Testis (tissue), 2 donors: ENCODE measurements at regions not wholly inside any gene's neighbourhood (a gene's known extent, or its start where the extent isn't known, plus 50 kb on each side); places are given as distances from the start of the nearest gene placed in this dataset.
"Not testable (repeated sequence)": the region's sequence is repeated elsewhere in the genome, so short reads cannot be mapped to it uniquely, and the experiment has no call there.

Source experiments
- DNase-seq: peaks from one replicate; pipeline ENCODE4 v3.0.0-alpha.2; 2019
- H3K27ac ChIP-seq, 2 donors: fragments of 200-600 bp; sonication (generic); one replicate each; pipeline ENCODE4 v1.5.1; 2019
- H3K27me3 ChIP-seq: fragments of 200-600 bp; sonication (generic); one replicate; pipeline ENCODE4 v1.5.1; 2019
- H3K36me3 ChIP-seq: fragments of 200-600 bp; sonication (generic); one replicate; pipeline ENCODE4 v1.5.1; 2017; ENCODE audit warnings: low read depth; ENCODE audit errors: missing control alignments
- H3K4me1 ChIP-seq: fragments of 200-600 bp; sonication (generic); one replicate; pipeline ENCODE4 v1.5.1; 2019
- H3K4me3 ChIP-seq, 2 donors: fragments of 200-600 bp; sonication (generic); one replicate each; pipeline ENCODE4 v1.5.1; 2017 to 2019
- H3K9me3 ChIP-seq: fragments of 200-600 bp; sonication (generic); one replicate; pipeline ENCODE4 v1.5.1; 2017
- POLR2A ChIP-seq: fragments of 450-650 bp; IDR thresholded peaks from one replicate; pipeline ENCODE4 v1.6.1; 2017; ENCODE audit warnings: antibody characterized with exemption, mild to moderate bottlenecking, moderate library complexity
- WGBS, 2 donors: methylation state at CpG; one replicate each; pipeline ENCODE4 v1.1.5; 2018; 5-methylcytosine and 5-hydroxymethylcytosine counted together
- intact Hi-C: fragments of 100-400 bp; cut with DNase I; formaldehyde crosslinking; loops from one replicate; pipeline ENCODE4 v1.15.1; 2023; ENCODE audit warnings: low total_unique reads
- TF ChIP-seq, protein P1 (sequence below), 3 experiments: fragments of 450-650 bp in 2 of 3; fragments of 200-600 bp in 1 of 3; sonication (generic) in 1 of 3; IDR thresholded peaks; one replicate each; pipeline ENCODE4 v1.5.1; 2016 to 2019; ENCODE audit warnings: antibody characterized with exemption in 3 of 3, mild to moderate bottlenecking in 2 of 3, moderate library complexity in 1 of 3

DNA sequence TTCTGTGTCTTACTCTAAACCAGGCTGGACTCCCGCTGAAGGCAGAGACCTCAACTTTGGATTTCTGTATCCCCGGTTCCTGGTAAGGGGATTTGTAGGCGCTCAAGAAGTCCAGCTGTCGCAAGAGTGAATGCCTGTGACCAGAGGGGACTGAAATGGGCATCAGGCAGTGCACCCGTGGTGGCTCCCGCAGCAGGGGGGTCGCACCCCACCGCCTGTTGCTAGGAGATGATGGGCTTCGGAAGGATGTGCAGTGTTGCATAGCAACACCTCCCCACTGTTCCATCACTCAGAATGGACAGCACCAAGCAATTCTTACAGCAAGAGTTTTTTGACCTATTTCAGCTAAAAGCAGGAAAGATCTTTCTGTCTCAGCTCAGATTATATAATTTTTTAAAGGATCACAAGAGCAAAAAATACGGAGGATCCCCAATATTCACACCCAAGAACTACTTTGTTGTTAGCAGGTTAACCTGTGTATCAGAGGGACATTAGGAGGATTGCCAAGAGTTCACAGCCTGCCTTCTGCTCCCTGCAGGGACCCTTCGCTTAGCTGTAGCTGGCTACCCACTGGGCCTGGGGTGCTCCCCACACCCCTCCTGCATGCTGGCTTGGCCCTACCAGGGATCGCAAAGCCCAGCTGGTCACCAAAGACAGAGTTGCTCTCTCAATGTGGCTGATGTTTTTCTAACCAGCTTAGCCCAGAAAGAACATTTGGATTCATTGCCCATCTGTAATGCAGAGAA lies 63.8 kb downstream of the SOWAHC start:
- TF ChIP-seq POLR2A, result no peak
- TF ChIP-seq, protein P1, sequence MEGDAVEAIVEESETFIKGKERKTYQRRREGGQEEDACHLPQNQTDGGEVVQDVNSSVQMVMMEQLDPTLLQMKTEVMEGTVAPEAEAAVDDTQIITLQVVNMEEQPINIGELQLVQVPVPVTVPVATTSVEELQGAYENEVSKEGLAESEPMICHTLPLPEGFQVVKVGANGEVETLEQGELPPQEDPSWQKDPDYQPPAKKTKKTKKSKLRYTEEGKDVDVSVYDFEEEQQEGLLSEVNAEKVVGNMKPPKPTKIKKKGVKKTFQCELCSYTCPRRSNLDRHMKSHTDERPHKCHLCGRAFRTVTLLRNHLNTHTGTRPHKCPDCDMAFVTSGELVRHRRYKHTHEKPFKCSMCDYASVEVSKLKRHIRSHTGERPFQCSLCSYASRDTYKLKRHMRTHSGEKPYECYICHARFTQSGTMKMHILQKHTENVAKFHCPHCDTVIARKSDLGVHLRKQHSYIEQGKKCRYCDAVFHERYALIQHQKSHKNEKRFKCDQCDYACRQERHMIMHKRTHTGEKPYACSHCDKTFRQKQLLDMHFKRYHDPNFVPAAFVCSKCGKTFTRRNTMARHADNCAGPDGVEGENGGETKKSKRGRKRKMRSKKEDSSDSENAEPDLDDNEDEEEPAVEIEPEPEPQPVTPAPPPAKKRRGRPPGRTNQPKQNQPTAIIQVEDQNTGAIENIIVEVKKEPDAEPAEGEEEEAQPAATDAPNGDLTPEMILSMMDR (IDR thresholded peaks at IDR 0.05), result no peak
- Histone ChIP-seq H3K36me3 (no peaks in the 10 kb centered on the region), H3K4me1 (no peaks in the 10 kb centered on the region), H3K4me3 (no peak overlapping the region), H3K9me3 (no peaks in the 10 kb centered on the region), H3K27ac (no peak overlapping the region), H3K27me3 (no peaks in the 10 kb centered on the region)
- intact Hi-C loops, result no loop called here
- DNase-seq, result no peak
- WGBS, 2 donors, result 83 to 88% methylated on average over 12 of the region's 12 CpGs

DNA sequence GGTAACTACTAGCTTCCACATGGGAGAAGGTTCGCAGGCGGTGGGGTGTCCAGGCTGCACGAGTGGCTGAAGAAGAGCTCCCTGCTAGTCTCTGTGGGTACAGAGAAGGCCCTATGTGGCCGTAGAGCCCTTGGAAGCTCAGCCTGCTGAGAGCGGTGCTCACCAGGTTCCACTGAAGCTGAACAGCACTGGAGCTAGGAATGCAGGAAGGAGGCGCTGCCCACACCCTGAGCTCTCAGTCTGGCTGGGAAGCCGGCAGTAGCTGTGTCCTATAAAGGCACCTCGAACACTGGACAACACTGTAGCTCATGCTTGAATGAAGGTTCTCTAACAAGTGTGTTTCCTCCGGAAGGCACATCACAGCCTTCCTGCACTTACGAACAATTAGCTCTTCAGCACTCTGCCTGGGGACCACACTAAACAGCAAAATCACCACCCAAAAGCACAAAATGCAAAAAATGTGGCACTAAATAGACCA lies 64.6 kb downstream of the SOWAHC start:
- WGBS, 2 donors, result 82 to 90% methylated on average over 8 to 10 of the region's 10 CpGs
- H3K4me1 ChIP-seq, intact Hi-C loops, H3K36me3 ChIP-seq, H3K9me3 ChIP-seq, H3K4me3 ChIP-seq, DNase-seq, H3K27ac ChIP-seq, H3K27me3 ChIP-seq: not testable (repeated sequence)

DNA sequence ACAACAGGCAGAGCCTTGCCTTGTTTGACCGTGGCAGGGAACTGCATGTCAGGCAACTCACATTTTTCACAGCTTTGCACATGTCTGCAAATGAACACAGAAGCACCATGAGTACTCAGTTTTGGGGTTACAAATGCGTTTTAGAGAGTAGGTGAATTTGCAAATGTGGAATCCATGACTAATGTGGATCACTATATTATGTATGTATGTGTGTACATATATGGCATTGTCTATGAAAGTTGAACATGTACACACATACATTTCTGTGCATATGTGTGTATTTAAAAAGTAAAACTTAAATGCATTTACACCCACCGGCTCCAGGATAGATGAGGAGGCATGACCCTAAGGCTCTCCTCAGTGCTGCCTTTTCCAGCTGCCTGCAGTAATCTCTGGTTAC lies 65.1 kb downstream of the SOWAHC start:
- TF ChIP-seq POLR2A, result no peak
- TF ChIP-seq, protein P1 (IDR thresholded peaks at IDR 0.05), result no peak
- DNase-seq, result no peak
- Histone ChIP-seq H3K36me3 (no peaks in the 10 kb centered on the region), H3K4me1 (no peaks in the 10 kb centered on the region), H3K27ac (no peak overlapping the region), H3K4me3 (no peak overlapping the region), H3K9me3 (no peaks in the 10 kb centered on the region), H3K27me3 (no peaks in the 10 kb centered on the region)
- WGBS, 2 donors, result 90 to 91% methylated on average over 3 of the region's 3 CpGs
- intact Hi-C loops, result no loop called here

DNA sequence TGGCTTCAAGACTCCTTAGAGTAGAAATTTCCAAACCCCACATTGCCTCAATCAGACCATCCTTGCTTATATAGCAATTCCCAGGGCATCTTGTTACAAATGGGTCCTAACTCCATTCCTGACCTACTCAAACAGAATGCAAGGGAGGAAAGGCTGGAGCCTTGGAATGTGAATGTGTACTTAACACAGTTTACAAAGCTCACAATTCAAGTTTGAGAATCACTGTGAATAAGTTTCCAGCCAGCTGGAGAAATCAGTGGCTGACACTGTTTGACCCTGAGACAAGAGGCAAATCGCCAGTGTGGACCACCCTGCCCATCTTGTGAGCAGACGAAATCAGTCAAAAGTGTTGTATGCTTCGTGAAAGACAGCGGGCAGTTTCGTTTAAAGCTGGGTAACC lies 65.5 kb downstream of the SOWAHC start:
- no peaks in the 10 kb centered on the region for H3K27me3 ChIP-seq
- no peaks in the 10 kb centered on the region for H3K4me1 ChIP-seq
- intact Hi-C loops, result no loop called here
- H3K4me3 ChIP-seq, result no peak overlapping the region
- H3K27ac ChIP-seq, result no peak overlapping the region
- H3K36me3 ChIP-seq, result no peaks in the 10 kb centered on the region
- H3K9me3 ChIP-seq, result no peaks in the 10 kb centered on the region
- WGBS, 2 donors, result 92 to 93% methylated on average over 5 of the region's 5 CpGs
- no peak for DNase-seq
- TF ChIP-seq, protein P1 (IDR thresholded peaks at IDR 0.05), result no peak
- TF ChIP-seq POLR2A, result no peak

DNA sequence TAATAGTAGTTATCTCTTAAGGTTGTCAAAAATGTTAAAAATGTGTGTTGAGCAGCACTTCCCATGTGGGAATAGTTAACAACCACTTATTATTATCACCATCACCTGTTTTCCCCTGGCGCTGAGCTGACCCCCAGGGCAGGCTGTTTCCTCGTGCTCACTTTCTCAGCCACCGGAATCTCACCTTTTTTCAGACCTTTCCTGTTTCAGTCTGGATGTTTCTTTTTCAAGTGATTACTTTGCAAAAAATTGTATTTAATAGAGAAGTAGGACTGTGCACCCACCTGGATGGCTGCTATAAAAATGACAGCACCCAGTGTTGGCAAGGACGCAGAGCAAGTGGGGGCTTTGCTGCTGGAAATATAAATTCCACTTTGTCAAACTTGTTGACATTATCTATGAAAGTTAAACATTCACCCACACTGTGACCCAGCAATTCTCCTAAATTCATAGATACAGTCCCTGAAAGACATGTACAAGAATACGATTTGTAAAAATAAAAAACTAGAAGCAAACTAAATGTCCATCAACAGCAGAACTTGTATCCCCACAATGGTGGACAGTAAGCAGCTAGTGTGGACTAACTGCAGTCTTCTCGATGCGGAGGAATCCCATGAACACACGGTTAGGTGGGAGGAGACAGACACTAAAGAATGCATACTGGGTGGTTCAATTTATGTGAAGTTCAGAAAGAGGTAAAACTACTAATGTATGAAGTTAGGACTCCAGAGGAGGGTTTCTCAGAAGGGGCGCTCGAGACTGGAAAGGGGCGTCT lies 66.5 kb downstream of the SOWAHC start:
- 77% methylated on average over 11 of the region's 11 CpGs for WGBS, 2 donors
- intact Hi-C loops, result no loop called here
- no peak for DNase-seq
- H3K4me3 ChIP-seq, result no peak overlapping the region
- no peak for TF ChIP-seq POLR2A
- TF ChIP-seq, protein P1 (IDR thresholded peaks at IDR 0.05), result no peak
- no peak overlapping the region for H3K27ac ChIP-seq
- H3K4me1 ChIP-seq, result no peaks in the 10 kb centered on the region
- H3K9me3 ChIP-seq, result no peaks in the 10 kb centered on the region
- no peaks in the 10 kb centered on the region for H3K36me3 ChIP-seq
- H3K27me3 ChIP-seq, result no peaks in the 10 kb centered on the region
